CD4-positive, CD25-positive, alpha-beta regulatory T cell (primary cell): ENCODE measurements at regions not wholly inside any gene's neighbourhood (a gene's known extent, or its start where the extent isn't known, plus 50 kb on each side); places are given as distances from the start of the nearest gene placed in this dataset.
"Not testable (repeated sequence)": the region's sequence is repeated elsewhere in the genome, so short reads cannot be mapped to it uniquely, and the experiment has no call there.

Experiments
- ATAC-seq, 2 donors: fragments of 150-1000 bp; cut with Tn5 transposase; one replicate each; pipeline ENCODE4 v1.10.0; 2021; ENCODE audit warnings: low read depth in 2 of 2, moderate number of reproducible peaks in 2 of 2, moderate library complexity in 1 of 2
- DNase-seq, 3 donors: peaks; one replicate each; pipeline versions ENCODE4 v3.0.0 to v3.0.0-alpha.2; 2012 to 2022; ENCODE audit warnings: mixed read lengths in 1 of 3
- H3K27ac ChIP-seq: one replicate; pipeline ENCODE4 v1.7.0; 2013; ENCODE audit warnings: mild to moderate bottlenecking, low read length; ENCODE audit not compliant: insufficient read depth, poor library complexity, severe bottlenecking
- H3K27me3 ChIP-seq: one replicate; pipeline ENCODE4 v1.7.0; 2013; ENCODE audit warnings: low read length; ENCODE audit not compliant: control insufficient read depth, insufficient read depth
- H3K36me3 ChIP-seq: one replicate; pipeline ENCODE4 v1.7.0; 2013; ENCODE audit warnings: mild to moderate bottlenecking, low read length, moderate library complexity; ENCODE audit not compliant: control insufficient read depth, insufficient read depth
- H3K4me1 ChIP-seq: 2 replicates; pipeline ENCODE4 v1.7.0; 2013; ENCODE audit warnings: mild to moderate bottlenecking, low read length; ENCODE audit not compliant: insufficient read depth, control insufficient read depth, poor library complexity, severe bottlenecking
- H3K4me3 ChIP-seq: one replicate; pipeline ENCODE4 v1.7.0; 2013; ENCODE audit warnings: low read depth, mild to moderate bottlenecking, low read length, moderate library complexity
- H3K9me3 ChIP-seq, 2 experiments: 1 replicate in 1 of 2; 2 replicates in 1 of 2; pipeline ENCODE4 v1.7.0; 2013; ENCODE audit warnings: low read length in 2 of 2, mild to moderate bottlenecking in 1 of 2, moderate library complexity in 1 of 2; ENCODE audit not compliant: control insufficient read depth in 2 of 2
- H3K27ac Mint-ChIP-seq, 3 donors: one replicate each; pipeline ENCODE4 v1.8.0; 2020 to 2022; ENCODE audit warnings: mild to moderate bottlenecking in 3 of 3, mixed read lengths in 3 of 3, moderate library complexity in 2 of 3
- H3K27me3 Mint-ChIP-seq: one replicate; pipeline ENCODE4 v1.8.0; 2022; ENCODE audit warnings: mild to moderate bottlenecking, mixed read lengths
- H3K36me3 Mint-ChIP-seq: one replicate; pipeline ENCODE4 v1.8.0; 2020; ENCODE audit warnings: mixed read lengths
- H3K4me1 Mint-ChIP-seq, 4 donors: one replicate each; pipeline ENCODE4 v1.8.0; 2020 to 2022; ENCODE audit warnings: mixed read lengths in 4 of 4, mild to moderate bottlenecking in 1 of 4
- H3K4me3 Mint-ChIP-seq, 4 donors: one replicate each; pipeline ENCODE4 v1.8.0; 2020 to 2022; ENCODE audit warnings: mild to moderate bottlenecking in 4 of 4, mixed read lengths in 4 of 4, moderate library complexity in 3 of 4
- H3K9me3 Mint-ChIP-seq, 7 donors: one replicate each; pipeline ENCODE4 v1.8.0; 2020 to 2022; ENCODE audit warnings: mixed read lengths in 7 of 7, mild to moderate bottlenecking in 3 of 7, moderate library complexity in 2 of 7

- H3K27me3 Mint-ChIP-seq, H3K9me3 Mint-ChIP-seq, H3K4me3 ChIP-seq, H3K36me3 Mint-ChIP-seq, ATAC-seq, H3K36me3 ChIP-seq, H3K27ac ChIP-seq, DNase-seq, H3K4me1 ChIP-seq, H3K4me3 Mint-ChIP-seq, H3K27me3 ChIP-seq, H3K9me3 ChIP-seq, H3K4me1 Mint-ChIP-seq, H3K27ac Mint-ChIP-seq: not testable (repeated sequence)
Measured at GRCh38 chr7:9404386-9404785, 971.0 kb downstream of the NXPH1 start.

GRCh38 chr7:9407816-9408215, 974.4 kb downstream of the NXPH1 start:
- Histone ChIP-seq H3K36me3 (no peaks in the 10 kb centered on the region), H3K27ac (no peak overlapping the region), H3K4me3 (no peak overlapping the region), H3K4me1 (no peaks in the 10 kb centered on the region), H3K27me3 (no peaks in the 10 kb centered on the region), H3K9me3 (peaks cover 0 to 5% of the 10 kb centered on the region in 2 experiments)
- no peaks in the 10 kb centered on the region for H3K27me3 Mint-ChIP-seq
- ATAC-seq (no peak), DNase-seq (no peak)
- no peaks in the 10 kb centered on the region for H3K4me1 Mint-ChIP-seq
- no peak overlapping the region for H3K4me3 Mint-ChIP-seq
- H3K36me3 Mint-ChIP-seq = no peaks in the 10 kb centered on the region
- H3K27ac Mint-ChIP-seq = no peak overlapping the region
- peaks cover 0 to 8% (median 0%) of the 10 kb centered on the region in 7 donors for H3K9me3 Mint-ChIP-seq

DNA sequence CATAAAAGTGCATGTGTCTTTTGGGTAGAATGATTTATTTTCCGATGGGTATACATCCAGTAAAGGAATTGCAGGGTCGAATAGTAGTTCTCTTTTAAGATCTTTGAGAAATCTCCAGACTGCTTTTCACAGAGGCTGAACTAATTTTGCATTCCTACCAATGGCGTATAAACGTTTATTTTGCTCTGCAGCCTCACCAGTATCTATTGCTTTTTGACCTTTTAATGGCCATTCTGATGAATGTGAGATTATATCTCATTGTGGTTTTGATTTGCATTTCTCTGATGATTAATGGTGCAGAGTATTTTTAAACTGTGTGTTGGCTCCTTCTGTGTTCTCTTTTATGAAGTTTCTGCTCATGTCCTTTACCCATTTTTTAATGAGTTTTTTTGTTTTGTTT, 1020.1 kb downstream of the NXPH1 start:
- Mint-ChIP-seq H3K36me3 (no peaks in the 10 kb centered on the region), H3K27ac (no peak overlapping the region), H3K9me3 (peaks cover 0 to 18% (median 7%) of the 10 kb centered on the region in 7 donors), H3K4me3 (no peak overlapping the region), H3K27me3 (no peaks in the 10 kb centered on the region), H3K4me1 (no peaks in the 10 kb centered on the region)
- no peak for DNase-seq
- ATAC-seq = no peak
- no peak overlapping the region for H3K4me3 ChIP-seq
- H3K36me3 ChIP-seq = no peaks in the 10 kb centered on the region
- no peaks in the 10 kb centered on the region for H3K4me1 ChIP-seq
- H3K27me3 ChIP-seq = no peaks in the 10 kb centered on the region
- H3K27ac ChIP-seq = no peak overlapping the region
- peaks cover 0 to 1% of the 10 kb centered on the region in 2 experiments for H3K9me3 ChIP-seq

GRCh38 chr7:9488555-9488954, 1055.1 kb downstream of the NXPH1 start:
- Mint-ChIP-seq H3K4me1 (no peaks in the 10 kb centered on the region), H3K27ac (no peak overlapping the region), H3K4me3 (no peak overlapping the region), H3K36me3 (no peaks in the 10 kb centered on the region), H3K9me3 (peaks cover 6 to 20% (median 14%) of the 10 kb centered on the region in 7 donors), H3K27me3 (no peaks in the 10 kb centered on the region)
- no peak overlapping the region for H3K27ac ChIP-seq
- H3K4me1 ChIP-seq = no peaks in the 10 kb centered on the region
- no peaks in the 10 kb centered on the region for H3K36me3 ChIP-seq
- ATAC-seq (no peak), DNase-seq (no peak)
- H3K4me3 ChIP-seq = no peak overlapping the region
- peaks cover 0 to 15% of the 10 kb centered on the region in 2 experiments for H3K9me3 ChIP-seq
- no peaks in the 10 kb centered on the region for H3K27me3 ChIP-seq

- Histone ChIP-seq H3K27ac (no peak overlapping the region), H3K36me3 (no peaks in the 10 kb centered on the region), H3K27me3 (no peaks in the 10 kb centered on the region), H3K4me1 (no peaks in the 10 kb centered on the region), H3K4me3 (no peak overlapping the region), H3K9me3 (peaks cover 0 to 3% of the 10 kb centered on the region in 2 experiments)
- Mint-ChIP-seq H3K36me3 (no peaks in the 10 kb centered on the region), H3K4me3 (no peak overlapping the region), H3K27ac (no peak overlapping the region), H3K27me3 (no peaks in the 10 kb centered on the region), H3K4me1 (no peaks in the 10 kb centered on the region), H3K9me3 (peaks cover 0 to 7% (median 6%) of the 10 kb centered on the region in 7 donors)
- DNase-seq = no peak
- ATAC-seq = no peak
Measured at GRCh38 chr7:9498303-9498702, 1064.9 kb downstream of the NXPH1 start.

- Mint-ChIP-seq H3K27ac (no peak overlapping the region), H3K4me1 (no peaks in the 10 kb centered on the region), H3K9me3 (peaks cover 0 to 13% (median 6%) of the 10 kb centered on the region in 7 donors), H3K36me3 (no peaks in the 10 kb centered on the region), H3K27me3 (no peaks in the 10 kb centered on the region), H3K4me3 (no peak overlapping the region)
- no peaks in the 10 kb centered on the region for H3K9me3 ChIP-seq
- no peaks in the 10 kb centered on the region for H3K4me1 ChIP-seq
- ATAC-seq = no peak
- no peak overlapping the region for H3K4me3 ChIP-seq
- H3K36me3 ChIP-seq = no peaks in the 10 kb centered on the region
- H3K27me3 ChIP-seq = no peaks in the 10 kb centered on the region
- H3K27ac ChIP-seq = no peak overlapping the region
- DNase-seq = no peak
Measured at GRCh38 chr7:9502269-9502668, 1068.9 kb downstream of the NXPH1 start.

DNA sequence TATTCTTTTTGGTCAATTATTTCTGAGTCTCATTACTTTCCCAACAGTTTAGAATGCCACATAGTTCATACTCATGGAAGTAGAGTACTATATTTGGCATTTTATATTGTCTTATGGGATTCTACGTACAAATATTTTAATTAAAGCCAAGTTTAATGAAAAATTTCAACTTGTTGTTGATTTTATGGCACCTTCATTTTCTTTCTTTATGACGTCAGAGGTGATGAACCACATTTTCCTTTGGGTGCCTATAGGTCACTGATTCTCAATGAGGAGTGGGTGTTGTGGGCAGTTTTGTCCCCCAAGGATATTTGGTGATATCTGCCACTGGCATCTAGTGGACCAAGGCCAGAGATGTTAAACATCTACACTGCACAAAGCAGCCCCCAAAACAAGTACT, 1071.3 kb downstream of the NXPH1 start:
- Mint-ChIP-seq H3K9me3 (peaks cover 0 to 10% (median 8%) of the 10 kb centered on the region in 7 donors), H3K4me3 (no peak overlapping the region), H3K4me1 (no peaks in the 10 kb centered on the region), H3K27ac (no peak overlapping the region), H3K36me3 (no peaks in the 10 kb centered on the region), H3K27me3 (no peaks in the 10 kb centered on the region)
- Histone ChIP-seq H3K27ac (no peak overlapping the region), H3K9me3 (peaks cover 0 to under 1% of the 10 kb centered on the region in 2 experiments), H3K4me1 (no peaks in the 10 kb centered on the region), H3K27me3 (no peaks in the 10 kb centered on the region), H3K4me3 (no peak overlapping the region), H3K36me3 (no peaks in the 10 kb centered on the region)
- DNase-seq = no peak
- ATAC-seq = no peak

DNA sequence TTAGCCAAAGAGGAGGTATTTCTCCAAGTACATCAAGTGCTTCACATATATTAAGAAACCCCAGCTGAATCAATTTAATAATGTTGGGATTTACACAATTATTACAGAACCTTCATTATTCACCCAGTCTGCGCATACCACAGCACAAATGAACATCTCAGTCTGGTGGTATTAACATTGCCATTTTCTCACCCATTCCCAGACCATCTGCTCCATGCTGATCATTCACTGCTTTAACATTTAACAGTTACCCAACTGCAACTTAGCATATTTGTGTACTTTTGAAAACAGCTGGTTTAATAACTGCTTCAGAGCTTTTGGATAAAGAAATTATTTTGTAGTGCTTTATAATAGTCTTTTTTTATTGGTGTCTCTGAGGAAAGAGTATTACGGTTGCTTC, 1072.1 kb downstream of the NXPH1 start:
- Mint-ChIP-seq H3K4me3 (no peak overlapping the region), H3K27ac (no peak overlapping the region), H3K4me1 (no peaks in the 10 kb centered on the region), H3K9me3 (peaks cover 0 to 8% (median 6%) of the 10 kb centered on the region in 7 donors), H3K36me3 (no peaks in the 10 kb centered on the region), H3K27me3 (no peaks in the 10 kb centered on the region)
- no peak overlapping the region for H3K4me3 ChIP-seq
- no peaks in the 10 kb centered on the region for H3K27me3 ChIP-seq
- no peaks in the 10 kb centered on the region for H3K4me1 ChIP-seq
- no peak overlapping the region for H3K27ac ChIP-seq
- H3K36me3 ChIP-seq = no peaks in the 10 kb centered on the region
- H3K9me3 ChIP-seq = peaks cover 0 to 2% of the 10 kb centered on the region in 2 experiments
- no peak for ATAC-seq
- DNase-seq = no peak
